ENCODE measurements at regions not wholly inside any gene's neighbourhood (a gene's known extent, or its start where the extent isn't known, plus 50 kb on each side); places are given as distances from the start of the nearest gene placed in this dataset.

DNA sequence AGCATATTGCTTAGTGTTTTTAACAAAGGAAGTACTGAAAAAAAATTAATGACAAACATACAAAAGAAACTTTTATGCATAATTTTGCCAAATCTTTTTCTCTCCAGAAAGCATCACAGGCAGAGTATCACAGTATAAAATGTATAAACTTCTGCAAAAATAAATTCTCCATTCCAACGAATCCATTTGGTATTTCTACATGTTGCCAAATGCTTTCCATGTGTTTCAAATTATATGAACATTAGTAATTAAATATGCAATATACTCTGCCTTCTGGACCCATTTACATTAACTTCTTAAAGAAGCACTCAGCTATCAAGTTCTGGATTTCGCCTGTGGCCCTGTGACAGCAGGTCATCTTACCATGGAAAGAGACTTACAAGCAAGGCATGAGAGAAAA is 189.1 kb upstream of the ALCAM start:
- Mint-ChIP-seq H3K4me3 (no peak overlapping the region), H3K4me1 (no peaks in the 10 kb centered on the region), H3K27ac (no peak overlapping the region), H3K36me3 (ENCODE audit: low read depth) (no peaks in the 10 kb centered on the region), H3K27me3 (ENCODE audit: low read depth, poor library complexity) (no peaks in the 10 kb centered on the region), H3K9me3 (no peaks in the 10 kb centered on the region)
- TF ChIP-seq, protein P1, sequence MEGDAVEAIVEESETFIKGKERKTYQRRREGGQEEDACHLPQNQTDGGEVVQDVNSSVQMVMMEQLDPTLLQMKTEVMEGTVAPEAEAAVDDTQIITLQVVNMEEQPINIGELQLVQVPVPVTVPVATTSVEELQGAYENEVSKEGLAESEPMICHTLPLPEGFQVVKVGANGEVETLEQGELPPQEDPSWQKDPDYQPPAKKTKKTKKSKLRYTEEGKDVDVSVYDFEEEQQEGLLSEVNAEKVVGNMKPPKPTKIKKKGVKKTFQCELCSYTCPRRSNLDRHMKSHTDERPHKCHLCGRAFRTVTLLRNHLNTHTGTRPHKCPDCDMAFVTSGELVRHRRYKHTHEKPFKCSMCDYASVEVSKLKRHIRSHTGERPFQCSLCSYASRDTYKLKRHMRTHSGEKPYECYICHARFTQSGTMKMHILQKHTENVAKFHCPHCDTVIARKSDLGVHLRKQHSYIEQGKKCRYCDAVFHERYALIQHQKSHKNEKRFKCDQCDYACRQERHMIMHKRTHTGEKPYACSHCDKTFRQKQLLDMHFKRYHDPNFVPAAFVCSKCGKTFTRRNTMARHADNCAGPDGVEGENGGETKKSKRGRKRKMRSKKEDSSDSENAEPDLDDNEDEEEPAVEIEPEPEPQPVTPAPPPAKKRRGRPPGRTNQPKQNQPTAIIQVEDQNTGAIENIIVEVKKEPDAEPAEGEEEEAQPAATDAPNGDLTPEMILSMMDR (IDR thresholded peaks at IDR 0.05), result no peak
- DNase-seq, result no peak

DNA sequence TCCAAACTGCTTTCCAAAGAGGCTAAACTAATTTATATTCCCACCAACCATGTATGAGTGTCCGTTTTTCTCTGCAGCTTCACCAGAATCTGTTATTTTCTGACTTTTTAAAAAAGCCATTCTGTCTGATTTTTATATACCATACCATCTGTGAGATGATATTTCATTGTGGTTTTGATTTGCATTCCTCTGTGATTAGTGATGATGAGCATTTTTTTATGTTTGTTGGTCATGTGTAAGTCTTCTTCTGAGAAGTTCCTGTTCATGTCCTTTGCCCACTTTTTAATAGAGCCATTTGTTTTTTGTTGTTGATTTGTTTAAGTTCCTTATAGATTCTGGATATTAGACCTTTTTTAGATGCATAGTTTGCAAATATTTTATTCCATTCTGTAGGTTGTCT is 179.4 kb upstream of the ALCAM start:
- no peaks in the 10 kb centered on the region for H3K27me3 Mint-ChIP-seq (ENCODE audit: low read depth, poor library complexity)
- DNase-seq, result no peak
- H3K36me3 Mint-ChIP-seq (ENCODE audit: low read depth), result no peaks in the 10 kb centered on the region
- H3K27ac Mint-ChIP-seq, result no peak overlapping the region
- TF ChIP-seq, protein P1 (IDR thresholded peaks at IDR 0.05), result no peak
- no peaks in the 10 kb centered on the region for H3K4me1 Mint-ChIP-seq
- no peak overlapping the region for H3K4me3 Mint-ChIP-seq
- peaks cover 34% of the 10 kb centered on the region for H3K9me3 Mint-ChIP-seq

DNA sequence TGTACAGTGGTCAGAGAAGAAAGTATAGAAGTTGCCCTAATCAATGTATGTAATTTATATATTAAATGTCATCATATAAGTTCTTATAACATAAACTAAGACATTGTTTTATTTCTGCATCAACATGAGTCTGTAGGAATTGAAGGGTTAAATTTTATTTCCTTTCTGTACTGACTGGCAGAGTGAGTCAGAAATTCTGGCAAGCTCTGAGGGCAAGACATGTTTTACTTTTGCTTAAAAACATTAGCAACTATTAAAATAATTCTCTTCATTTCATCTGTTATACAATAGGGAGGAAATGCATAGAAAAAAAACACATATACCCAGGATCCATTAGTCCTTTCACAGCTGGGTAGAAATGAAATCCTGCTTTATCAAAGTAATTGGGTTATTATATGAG is 171.4 kb upstream of the ALCAM start:
- no peak for DNase-seq
- no peak overlapping the region for H3K4me3 Mint-ChIP-seq

DNA sequence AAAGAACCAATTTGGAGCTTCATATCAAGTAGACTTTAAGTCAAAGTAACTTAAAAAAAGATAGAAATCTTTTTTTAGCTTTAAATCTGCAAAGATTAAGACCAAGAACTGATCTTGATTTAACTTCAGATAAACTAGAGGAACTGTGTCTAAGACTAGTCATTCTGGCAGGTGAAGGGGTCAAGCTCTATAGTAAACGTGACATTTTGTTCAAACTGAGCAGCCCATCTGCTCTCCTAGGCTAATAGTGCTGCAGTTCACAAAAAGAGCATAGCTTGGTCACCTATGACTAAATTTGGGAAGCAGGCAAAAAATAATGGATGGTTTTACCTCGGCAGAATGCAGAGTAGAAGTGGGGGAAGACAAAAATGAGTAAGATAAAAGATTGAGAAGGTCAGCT is 168.8 kb upstream of the ALCAM start:
- Mint-ChIP-seq H3K4me1 (no peaks in the 10 kb centered on the region), H3K4me3 (no peak overlapping the region), H3K27me3 (ENCODE audit: low read depth, poor library complexity) (no peaks in the 10 kb centered on the region), H3K36me3 (ENCODE audit: low read depth) (no peaks in the 10 kb centered on the region), H3K27ac (no peak overlapping the region), H3K9me3 (peaks cover 7% of the 10 kb centered on the region)
- TF ChIP-seq, protein P1 (IDR thresholded peaks at IDR 0.05), result no peak
- DNase-seq, result no peak

More for the DNA sequence above, 171.4 kb upstream of the ALCAM start:
- H3K27me3 Mint-ChIP-seq (ENCODE audit: low read depth, poor library complexity), result no peaks in the 10 kb centered on the region
- no peak overlapping the region for H3K27ac Mint-ChIP-seq
- TF ChIP-seq, protein P1 (IDR thresholded peaks at IDR 0.05), result no peak
- no peaks in the 10 kb centered on the region for H3K4me1 Mint-ChIP-seq
- H3K36me3 Mint-ChIP-seq (ENCODE audit: low read depth), result no peaks in the 10 kb centered on the region
- peaks cover 17% of the 10 kb centered on the region for H3K9me3 Mint-ChIP-seq

DNA sequence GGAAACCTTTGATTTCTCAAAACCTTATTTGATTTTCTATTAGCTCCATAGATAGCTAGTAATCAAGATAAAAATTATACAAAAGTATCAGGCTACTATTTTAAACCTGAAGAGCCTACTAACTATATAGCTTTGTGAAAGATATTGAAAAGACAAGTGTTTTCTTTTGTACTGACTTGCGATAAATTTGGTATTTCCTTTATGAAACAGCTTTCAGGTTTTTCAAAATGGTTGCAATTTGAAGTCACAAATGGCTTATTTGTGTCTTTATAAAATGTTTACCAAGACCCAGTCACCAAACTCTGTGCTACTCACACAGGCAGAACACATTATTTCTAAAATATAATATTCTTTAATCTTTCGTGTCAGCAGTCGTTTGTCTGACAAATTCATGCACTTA is 167.5 kb upstream of the ALCAM start:
- Mint-ChIP-seq H3K36me3 (ENCODE audit: low read depth) (no peaks in the 10 kb centered on the region), H3K27me3 (ENCODE audit: low read depth, poor library complexity) (no peaks in the 10 kb centered on the region), H3K9me3 (peaks cover 8% of the 10 kb centered on the region), H3K27ac (no peak overlapping the region), H3K4me1 (no peaks in the 10 kb centered on the region), H3K4me3 (no peak overlapping the region)
- no peak for DNase-seq
- TF ChIP-seq, protein P1 (IDR thresholded peaks at IDR 0.05), result no peak

DNA sequence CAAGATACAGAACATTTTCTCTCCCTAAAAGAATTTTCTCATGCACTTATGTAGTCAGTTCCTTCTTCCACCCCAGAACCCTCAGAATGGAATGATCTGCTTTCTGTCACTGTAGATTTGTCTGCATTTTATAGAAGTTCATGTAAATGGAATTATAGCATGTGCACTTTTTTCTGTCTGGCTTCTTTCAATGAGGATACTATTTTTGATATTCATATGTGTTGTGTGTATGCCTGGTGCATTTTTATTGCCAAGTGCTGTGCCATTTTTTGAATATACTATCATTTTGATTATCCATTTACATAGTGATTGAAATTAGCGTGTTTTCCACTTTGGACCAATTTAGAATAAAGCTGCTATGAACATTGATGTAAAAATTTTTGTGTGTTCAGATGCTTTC is 156.6 kb upstream of the ALCAM start:
- H3K9me3 Mint-ChIP-seq, result no peaks in the 10 kb centered on the region
- no peak overlapping the region for H3K4me3 Mint-ChIP-seq
- DNase-seq, result no peak
- TF ChIP-seq, protein P1 (IDR thresholded peaks at IDR 0.05), result no peak
- no peak overlapping the region for H3K27ac Mint-ChIP-seq
- H3K27me3 Mint-ChIP-seq (ENCODE audit: low read depth, poor library complexity), result no peaks in the 10 kb centered on the region
- H3K36me3 Mint-ChIP-seq (ENCODE audit: low read depth), result no peaks in the 10 kb centered on the region
- no peaks in the 10 kb centered on the region for H3K4me1 Mint-ChIP-seq
